Kidney (tissue), 13 donors: ENCODE measurements at regions not wholly inside any gene's neighbourhood (a gene's known extent, or its start where the extent isn't known, plus 50 kb on each side); places are given as distances from the start of the nearest gene placed in this dataset.
"Not testable (repeated sequence)": the region's sequence is repeated elsewhere in the genome, so short reads cannot be mapped to it uniquely, and the experiment has no call there.

ENCODE experiments used
- DNase-seq, 5 donors: peaks; one replicate each; pipeline ENCODE4 v3.0.0-alpha.2; 2013 to 2020
- FAIRE-seq: peaks from 2 replicates; lab custom pipeline; 2012; peaks lifted over from hg19 to GRCh38; lab: Jason Lieb, UNC
- H3K27ac ChIP-seq, 2 donors: one replicate each; pipeline ENCODE4 v1.7.0; 2013; ENCODE audit warnings: low read depth in 2 of 2, low read length in 2 of 2, inconsistent platforms in 1 of 2
- H3K27me3 ChIP-seq: one replicate; pipeline ENCODE4 v1.7.1; 2013; ENCODE audit warnings: low read length, inconsistent platforms; ENCODE audit not compliant: control insufficient read depth, insufficient read depth
- H3K36me3 ChIP-seq, 3 donors: one replicate each; pipeline versions ENCODE4 v1.7.0 to v1.7.1; 2013; ENCODE audit warnings: low read length in 3 of 3, control low read depth in 1 of 3, inconsistent platforms in 1 of 3; ENCODE audit not compliant: insufficient read depth in 3 of 3, control insufficient read depth in 2 of 3
- H3K4me1 ChIP-seq, 3 donors: one replicate each; pipeline versions ENCODE4 v1.7.0 to v1.7.1; 2013; ENCODE audit warnings: low read length in 3 of 3, inconsistent platforms in 1 of 3, low read depth in 1 of 3; ENCODE audit not compliant: control insufficient read depth in 2 of 3, insufficient read depth in 2 of 3
- H3K4me3 ChIP-seq, 3 donors: one replicate each; pipeline versions ENCODE4 v1.7.0 to v1.8.1; 2013; ENCODE audit warnings: low read length in 3 of 3, control low read depth in 1 of 3, inconsistent platforms in 1 of 3
- H3K9ac ChIP-seq, 3 donors: one replicate each; pipeline versions ENCODE4 v1.7.0 to v1.7.1; 2013; ENCODE audit warnings: low read length in 3 of 3, control low read depth in 1 of 3, inconsistent platforms in 1 of 3
- H3K9me3 ChIP-seq, 3 donors: one replicate each; pipeline versions ENCODE4 v1.7.0 to v1.7.1; 2013; ENCODE audit warnings: low read length in 3 of 3, control low read depth in 1 of 3, inconsistent platforms in 1 of 3; ENCODE audit not compliant: control insufficient read depth in 2 of 3, insufficient read depth in 1 of 3
- intact Hi-C: fragments of 100-400 bp; cut with DNase I; formaldehyde crosslinking; loops from one replicate; pipeline ENCODE4 v1.11.1; 2022
- TF ChIP-seq, protein P1 (sequence below): IDR thresholded peaks from 3 replicates; pipeline ENCODE4 v1.5.1; 2012; ENCODE audit warnings: mild to moderate bottlenecking, moderate library complexity, borderline replicate concordance; ENCODE audit not compliant: insufficient read depth; ENCODE audit errors: extremely low read depth
- donor health status: control.
- donor health status: control.
- donor health status: control.
- donor health status: control.
- donor health status: control.
- donor health status: DM: yes; HTN: yes; CAD: no.
- donor health status: Normal renal cell carcinoma (clear cell type).

GRCh38 chr12:69047990-69048389 lies 115.0 kb upstream of the CPM start:
- Histone ChIP-seq H3K27me3 (no peaks in the 10 kb centered on the region), H3K9ac (no peak overlapping the region), H3K36me3 (no peaks in the 10 kb centered on the region), H3K9me3 (no peaks in the 10 kb centered on the region), H3K4me3 (no peak overlapping the region), H3K4me1 (peaks cover 0 to 8% (median 4%) of the 10 kb centered on the region in 3 donors), H3K27ac (no peak overlapping the region)
- intact Hi-C loops, result no loop called here
- DNase-seq, result no peak
- TF ChIP-seq, protein P1, sequence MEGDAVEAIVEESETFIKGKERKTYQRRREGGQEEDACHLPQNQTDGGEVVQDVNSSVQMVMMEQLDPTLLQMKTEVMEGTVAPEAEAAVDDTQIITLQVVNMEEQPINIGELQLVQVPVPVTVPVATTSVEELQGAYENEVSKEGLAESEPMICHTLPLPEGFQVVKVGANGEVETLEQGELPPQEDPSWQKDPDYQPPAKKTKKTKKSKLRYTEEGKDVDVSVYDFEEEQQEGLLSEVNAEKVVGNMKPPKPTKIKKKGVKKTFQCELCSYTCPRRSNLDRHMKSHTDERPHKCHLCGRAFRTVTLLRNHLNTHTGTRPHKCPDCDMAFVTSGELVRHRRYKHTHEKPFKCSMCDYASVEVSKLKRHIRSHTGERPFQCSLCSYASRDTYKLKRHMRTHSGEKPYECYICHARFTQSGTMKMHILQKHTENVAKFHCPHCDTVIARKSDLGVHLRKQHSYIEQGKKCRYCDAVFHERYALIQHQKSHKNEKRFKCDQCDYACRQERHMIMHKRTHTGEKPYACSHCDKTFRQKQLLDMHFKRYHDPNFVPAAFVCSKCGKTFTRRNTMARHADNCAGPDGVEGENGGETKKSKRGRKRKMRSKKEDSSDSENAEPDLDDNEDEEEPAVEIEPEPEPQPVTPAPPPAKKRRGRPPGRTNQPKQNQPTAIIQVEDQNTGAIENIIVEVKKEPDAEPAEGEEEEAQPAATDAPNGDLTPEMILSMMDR, result no peak
- FAIRE-seq, result no peak

- H3K36me3 ChIP-seq, FAIRE-seq, H3K27ac ChIP-seq, DNase-seq, H3K9ac ChIP-seq, intact Hi-C loops, H3K27me3 ChIP-seq, H3K4me1 ChIP-seq, H3K4me3 ChIP-seq, H3K9me3 ChIP-seq: not testable (repeated sequence)
Measured at GRCh38 chr12:69049855-69050254, 116.9 kb upstream of the CPM start.

DNA sequence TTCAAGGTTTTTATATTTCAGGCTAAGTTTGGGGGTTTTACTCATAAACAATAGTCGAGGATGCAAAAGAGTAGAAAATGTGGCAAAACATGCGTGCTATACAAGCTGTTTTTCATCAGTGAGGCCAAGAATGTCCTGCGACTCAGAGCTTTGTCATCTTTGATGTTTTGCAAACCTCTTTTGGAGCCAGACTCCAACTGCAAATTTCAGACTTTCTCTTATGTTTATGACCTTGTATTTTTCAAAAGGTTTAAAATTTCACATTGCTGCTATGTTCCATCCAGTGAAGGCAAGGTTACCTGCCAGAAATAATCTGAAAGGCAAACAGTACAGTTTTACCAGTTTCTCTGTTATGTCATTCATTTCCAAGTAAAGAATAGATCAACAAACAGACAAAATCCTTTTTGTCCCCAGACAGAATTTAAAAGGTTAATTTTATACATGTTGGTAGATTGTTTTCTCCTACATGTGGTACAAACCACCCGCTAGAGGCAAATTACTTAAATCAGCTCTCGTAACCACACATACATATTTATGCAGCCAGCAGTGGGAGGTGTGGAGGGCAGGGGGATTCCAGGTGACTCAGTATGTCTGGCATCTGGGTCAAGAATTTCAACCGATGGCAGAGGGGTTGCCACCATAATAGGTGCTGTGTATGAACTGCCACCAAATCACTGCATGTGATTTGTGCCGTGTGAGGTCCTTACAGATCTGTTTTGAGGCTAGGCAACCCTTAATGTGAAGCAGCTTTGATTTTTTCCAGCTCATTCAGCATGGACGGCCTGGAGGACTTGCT lies 119.8 kb upstream of the CPM start:
- FAIRE-seq, result no peak
- no peak overlapping the region for H3K4me3 ChIP-seq
- no peaks in the 10 kb centered on the region for H3K36me3 ChIP-seq
- H3K27ac ChIP-seq, result peak overlapping the region; percentile 54 to 59
- TF ChIP-seq, protein P1, result no peak
- H3K27me3 ChIP-seq, result no peaks in the 10 kb centered on the region
- intact Hi-C loops, result no loop called here
- DNase-seq, result peak in 3 of 5 donors; percentile 52 to 62 (median 55)
- no peaks in the 10 kb centered on the region for H3K9me3 ChIP-seq
- peaks cover 0 to 8% (median 0%) of the 10 kb centered on the region in 3 donors for H3K4me1 ChIP-seq
- H3K9ac ChIP-seq, result peak overlapping the region in 1 of 3 donors; percentile 0

- intact Hi-C loops, result no loop called here
- DNase-seq (no peak), FAIRE-seq (no peak)
- TF ChIP-seq, protein P1, result no peak
- Histone ChIP-seq H3K27ac (peak overlapping the region in 1 of 2 donors; percentile 54), H3K36me3 (no peaks in the 10 kb centered on the region), H3K9me3 (no peaks in the 10 kb centered on the region), H3K9ac (peak overlapping the region in 1 of 3 donors; percentile 14), H3K4me3 (no peak overlapping the region), H3K4me1 (peaks cover 0 to 8% (median 0%) of the 10 kb centered on the region in 3 donors), H3K27me3 (no peaks in the 10 kb centered on the region)
Measured at GRCh38 chr12:69054343-69055056, 121.5 kb upstream of the CPM start.
